Immature natural killer cell (primary cell): ENCODE measurements at regions not wholly inside any gene's neighbourhood (a gene's known extent, or its start where the extent isn't known, plus 50 kb on each side); places are given as distances from the start of the nearest gene placed in this dataset.
A peak's percentile ranks its signal among the peaks of the same experiment; 100 is the strongest.

Experiments
- DNase-seq, 3 donors: peaks; one replicate each; pipeline ENCODE4 v3.0.0; 2022; ENCODE audit warnings: mixed read lengths in 1 of 3
- H3K27ac Mint-ChIP-seq, 6 donors: one replicate each; pipeline ENCODE4 v1.8.0; 2020; ENCODE audit warnings: mixed read lengths in 6 of 6, mild to moderate bottlenecking in 5 of 6, inconsistent platforms in 4 of 6, moderate library complexity in 3 of 6
- H3K27me3 Mint-ChIP-seq, 3 donors: one replicate each; pipeline ENCODE4 v1.8.0; 2020 to 2021; ENCODE audit warnings: low read depth in 3 of 3, mild to moderate bottlenecking in 3 of 3, mixed read lengths in 3 of 3, moderate library complexity in 3 of 3, inconsistent platforms in 1 of 3
- H3K36me3 Mint-ChIP-seq, 3 donors: one replicate each; pipeline ENCODE4 v1.8.0; 2020; ENCODE audit warnings: mixed read lengths in 3 of 3, inconsistent platforms in 2 of 3, mild to moderate bottlenecking in 2 of 3
- H3K4me1 Mint-ChIP-seq, 2 donors: one replicate each; pipeline ENCODE4 v1.8.0; 2020; ENCODE audit warnings: inconsistent platforms in 2 of 2, mild to moderate bottlenecking in 2 of 2, mixed read lengths in 2 of 2, moderate library complexity in 1 of 2
- H3K4me3 Mint-ChIP-seq, 5 donors: one replicate each; pipeline ENCODE4 v1.8.0; 2020; ENCODE audit warnings: mild to moderate bottlenecking in 5 of 5, mixed read lengths in 5 of 5, inconsistent platforms in 3 of 5, moderate library complexity in 3 of 5
- H3K9me3 Mint-ChIP-seq, 6 donors: one replicate each; pipeline ENCODE4 v1.8.0; 2020; ENCODE audit warnings: mild to moderate bottlenecking in 6 of 6, mixed read lengths in 6 of 6, inconsistent platforms in 4 of 6, moderate library complexity in 3 of 6

DNA sequence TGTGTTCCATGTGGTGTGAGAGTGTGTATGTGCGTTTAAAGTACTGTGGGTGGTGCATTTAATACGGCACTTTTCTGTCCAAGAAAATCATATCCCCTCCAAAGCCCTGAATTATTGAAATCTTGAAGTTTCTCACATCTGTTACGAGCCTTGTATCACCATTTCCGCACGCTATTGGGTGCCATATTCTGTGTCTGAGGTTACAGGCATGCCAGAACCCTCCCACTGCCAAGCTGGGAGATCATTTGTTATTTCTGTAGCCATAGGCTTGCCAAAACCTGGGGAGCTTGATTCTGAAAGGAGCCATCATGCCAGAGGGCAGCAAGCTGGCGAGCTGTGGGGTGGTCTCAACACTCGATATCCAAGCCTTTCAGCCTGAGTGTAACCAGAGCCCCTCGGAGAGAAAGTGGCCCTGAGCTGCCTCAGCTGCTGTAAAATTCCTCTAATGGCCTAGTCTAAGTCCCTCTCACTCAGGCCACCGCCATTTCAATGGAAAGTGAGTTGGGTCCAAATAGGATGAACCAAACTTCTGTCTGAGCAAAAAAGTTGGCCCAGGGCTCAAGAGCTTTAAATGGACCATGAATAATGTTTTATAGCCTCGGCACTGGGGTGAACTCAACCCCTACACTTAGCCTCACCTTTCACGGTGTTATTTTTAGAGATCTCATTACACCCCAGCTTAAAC, 298.4 kb upstream of the DUSP10 start:
- Mint-ChIP-seq H3K27ac (no peak overlapping the region), H3K27me3 (peaks cover 0 to 2% (median under 1%) of the 10 kb centered on the region in 3 donors), H3K36me3 (no peaks in the 10 kb centered on the region), H3K9me3 (no peaks in the 10 kb centered on the region), H3K4me1 (peaks cover under 1% of the 10 kb centered on the region in 2 donors), H3K4me3 (no peak overlapping the region)
- no peak for DNase-seq

DNA sequence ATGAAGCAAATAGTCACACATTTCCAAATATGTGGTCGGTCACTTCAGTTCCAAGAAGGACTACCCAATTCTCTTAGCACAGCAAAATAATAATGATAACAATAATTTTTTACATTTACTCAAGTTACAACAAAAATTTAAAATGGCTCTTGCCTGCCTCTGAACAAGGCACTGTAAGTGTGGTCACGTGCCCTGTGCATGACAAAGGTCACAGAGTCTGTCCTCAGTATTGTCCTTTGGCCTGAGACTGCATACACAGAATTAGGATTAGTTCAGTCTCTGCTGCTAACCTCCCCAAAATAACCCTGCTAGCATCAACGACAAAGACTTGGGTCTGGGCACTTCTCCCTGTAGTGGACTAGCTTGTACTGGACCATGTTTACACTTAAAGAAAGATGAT, 297.1 kb upstream of the DUSP10 start:
- Mint-ChIP-seq H3K4me1 (no peaks in the 10 kb centered on the region), H3K36me3 (no peaks in the 10 kb centered on the region), H3K27me3 (peaks cover 0 to 4% (median 2%) of the 10 kb centered on the region in 3 donors), H3K27ac (no peak overlapping the region), H3K4me3 (no peak overlapping the region), H3K9me3 (no peaks in the 10 kb centered on the region)
- DNase-seq: no peak

DNA sequence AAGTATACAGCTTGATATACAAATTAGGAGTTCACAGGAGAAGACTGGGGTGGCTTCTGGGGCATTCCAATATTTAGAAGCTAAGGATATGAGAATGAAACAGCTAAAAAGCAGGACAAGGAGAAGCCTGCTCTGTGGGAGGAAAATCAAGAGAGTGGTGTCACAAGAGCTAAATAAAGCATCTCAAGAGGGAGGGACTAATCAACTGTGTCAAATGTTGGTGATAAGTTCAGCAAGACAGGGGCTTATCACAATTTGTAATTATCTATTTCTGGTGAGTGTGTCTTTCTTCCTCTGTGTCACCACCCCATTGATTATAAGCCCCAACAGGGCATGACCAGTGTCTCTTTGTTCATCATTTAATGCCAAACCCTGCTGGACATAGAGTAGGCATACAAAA, 295.8 kb upstream of the DUSP10 start:
- no peaks in the 10 kb centered on the region for H3K9me3 Mint-ChIP-seq
- H3K4me1 Mint-ChIP-seq: no peaks in the 10 kb centered on the region
- DNase-seq: no peak
- H3K27ac Mint-ChIP-seq: no peak overlapping the region
- no peak overlapping the region for H3K4me3 Mint-ChIP-seq
- no peaks in the 10 kb centered on the region for H3K36me3 Mint-ChIP-seq
- H3K27me3 Mint-ChIP-seq: peaks cover 2 to 4% (median 4%) of the 10 kb centered on the region in 3 donors

DNA sequence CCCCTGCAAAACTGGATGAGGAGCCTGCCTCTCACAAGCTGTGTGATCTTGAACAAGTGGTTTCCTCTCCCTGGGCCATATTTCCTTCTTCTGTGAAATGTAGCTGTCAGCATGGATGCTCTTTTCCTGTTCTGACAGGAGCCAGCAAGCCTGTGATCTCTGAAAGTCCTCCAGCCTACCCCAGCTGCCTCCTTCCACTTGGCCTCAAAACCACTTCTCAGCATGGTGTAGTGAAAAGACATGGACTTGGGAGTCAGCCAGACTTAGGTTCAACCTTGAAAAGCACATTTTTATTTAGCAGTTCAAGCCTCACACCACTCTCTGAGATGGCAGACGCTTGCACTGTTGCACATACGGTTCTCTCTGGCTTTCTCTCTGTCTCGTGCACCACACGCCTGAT, 292.9 kb upstream of the DUSP10 start:
- no peaks in the 10 kb centered on the region for H3K9me3 Mint-ChIP-seq
- peaks cover 2 to 4% (median 4%) of the 10 kb centered on the region in 3 donors for H3K27me3 Mint-ChIP-seq
- H3K4me1 Mint-ChIP-seq: no peaks in the 10 kb centered on the region

DNA sequence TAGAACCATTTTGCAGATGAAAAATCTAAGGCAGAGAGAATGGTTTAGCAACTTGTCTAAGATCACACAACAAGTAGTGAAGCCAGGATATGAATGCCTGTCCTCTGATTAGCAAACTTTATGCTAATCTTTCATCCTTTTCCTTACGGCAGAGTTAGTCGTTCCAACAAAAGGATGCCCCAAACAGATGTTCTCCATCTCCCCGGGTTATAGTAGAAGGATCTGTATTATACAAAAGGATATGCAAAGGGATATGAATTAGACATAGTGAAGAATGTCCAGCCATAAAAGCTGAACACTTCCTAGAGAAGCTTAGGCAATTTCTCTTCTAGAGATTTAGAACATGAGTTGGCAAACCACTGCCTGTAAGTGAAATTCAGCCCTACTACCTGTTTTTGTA, 291.6 kb upstream of the DUSP10 start:
- peaks cover 2 to 4% (median 2%) of the 10 kb centered on the region in 3 donors for H3K27me3 Mint-ChIP-seq
- no peak for DNase-seq
- no peak overlapping the region for H3K4me3 Mint-ChIP-seq
- H3K4me1 Mint-ChIP-seq: no peaks in the 10 kb centered on the region
- H3K27ac Mint-ChIP-seq: no peak overlapping the region
- no peaks in the 10 kb centered on the region for H3K36me3 Mint-ChIP-seq
- no peaks in the 10 kb centered on the region for H3K9me3 Mint-ChIP-seq

More for the DNA sequence above, 292.9 kb upstream of the DUSP10 start:
- no peak overlapping the region for H3K27ac Mint-ChIP-seq
- no peak for DNase-seq
- no peaks in the 10 kb centered on the region for H3K36me3 Mint-ChIP-seq
- H3K4me3 Mint-ChIP-seq: no peak overlapping the region

DNA sequence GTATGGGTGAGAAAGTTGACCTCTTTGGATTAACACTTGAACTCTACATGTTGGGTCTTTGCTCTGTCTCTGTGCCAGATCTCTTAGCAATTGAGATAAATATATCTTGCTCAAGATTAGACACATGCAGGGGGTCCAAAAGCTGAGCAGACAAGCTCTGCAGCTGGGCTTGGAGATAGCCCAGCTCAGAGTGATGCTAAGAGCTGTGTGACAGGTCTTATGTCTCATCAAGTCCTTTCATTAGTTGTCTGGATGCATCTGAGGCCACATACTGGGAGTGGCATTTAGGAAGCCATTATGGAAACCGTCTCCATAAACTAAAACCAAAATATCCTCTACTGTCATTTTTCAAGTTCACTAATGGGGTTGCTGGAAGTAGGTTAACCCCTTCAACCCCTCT, 289.4 kb upstream of the DUSP10 start:
- H3K4me3 Mint-ChIP-seq: no peak overlapping the region
- H3K4me1 Mint-ChIP-seq: no peaks in the 10 kb centered on the region
- no peak for DNase-seq
- no peaks in the 10 kb centered on the region for H3K9me3 Mint-ChIP-seq
- H3K27ac Mint-ChIP-seq: no peak overlapping the region
- H3K27me3 Mint-ChIP-seq: peaks cover 2 to 11% (median 2%) of the 10 kb centered on the region in 3 donors
- H3K36me3 Mint-ChIP-seq: peaks cover 0 to 3% (median 0%) of the 10 kb centered on the region in 3 donors

DNA sequence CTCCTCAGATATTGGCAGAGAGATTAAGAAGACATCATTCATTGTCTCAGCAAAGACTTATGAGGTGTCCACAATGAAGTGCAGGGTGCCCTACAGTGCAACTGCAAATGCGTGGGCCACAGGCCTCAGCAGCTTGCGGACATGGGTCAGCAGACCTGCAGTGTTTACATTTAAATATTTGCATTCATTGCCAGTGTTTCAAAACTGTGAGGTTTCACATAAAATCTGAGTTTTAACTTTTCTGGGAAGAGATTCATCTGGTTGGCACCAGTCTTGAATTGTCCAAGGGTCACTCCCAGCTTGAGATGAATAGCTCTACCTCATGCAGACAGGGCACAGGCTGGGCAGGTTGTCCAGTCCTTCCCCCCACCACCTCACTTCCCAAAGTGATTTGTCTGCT, 286.8 kb upstream of the DUSP10 start:
- DNase-seq: no peak
- no peak overlapping the region for H3K27ac Mint-ChIP-seq
- peaks cover 0 to 11% (median 0%) of the 10 kb centered on the region in 3 donors for H3K27me3 Mint-ChIP-seq
- no peaks in the 10 kb centered on the region for H3K4me1 Mint-ChIP-seq
- H3K36me3 Mint-ChIP-seq: peaks cover 0 to 3% (median 0%) of the 10 kb centered on the region in 3 donors
- no peaks in the 10 kb centered on the region for H3K9me3 Mint-ChIP-seq
- no peak overlapping the region for H3K4me3 Mint-ChIP-seq

DNA sequence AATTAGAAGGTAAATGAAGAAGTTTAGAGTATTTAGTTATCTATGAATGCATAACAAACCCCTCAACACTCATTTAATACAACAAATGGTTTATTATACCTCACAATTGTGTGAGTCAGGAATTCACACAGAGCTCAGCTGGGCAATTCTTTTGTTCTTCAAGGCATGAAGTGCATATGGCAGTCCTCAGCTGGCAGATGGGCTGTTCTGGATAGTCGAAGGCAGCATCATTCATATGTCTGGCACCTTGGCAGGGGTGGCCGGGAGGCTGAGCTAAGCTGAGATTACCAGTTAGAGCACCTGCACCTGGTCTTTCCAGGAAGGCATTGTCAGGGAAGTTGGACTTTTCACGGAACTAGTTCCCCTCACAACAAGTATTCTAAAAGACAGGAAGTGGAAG, 286.2 kb upstream of the DUSP10 start:
- Mint-ChIP-seq H3K9me3 (no peaks in the 10 kb centered on the region), H3K36me3 (peaks cover 0 to 3% (median 0%) of the 10 kb centered on the region in 3 donors), H3K27ac (no peak overlapping the region), H3K4me3 (no peak overlapping the region), H3K27me3 (peaks cover 0 to 11% (median 0%) of the 10 kb centered on the region in 3 donors), H3K4me1 (no peaks in the 10 kb centered on the region)
- no peak for DNase-seq

DNA sequence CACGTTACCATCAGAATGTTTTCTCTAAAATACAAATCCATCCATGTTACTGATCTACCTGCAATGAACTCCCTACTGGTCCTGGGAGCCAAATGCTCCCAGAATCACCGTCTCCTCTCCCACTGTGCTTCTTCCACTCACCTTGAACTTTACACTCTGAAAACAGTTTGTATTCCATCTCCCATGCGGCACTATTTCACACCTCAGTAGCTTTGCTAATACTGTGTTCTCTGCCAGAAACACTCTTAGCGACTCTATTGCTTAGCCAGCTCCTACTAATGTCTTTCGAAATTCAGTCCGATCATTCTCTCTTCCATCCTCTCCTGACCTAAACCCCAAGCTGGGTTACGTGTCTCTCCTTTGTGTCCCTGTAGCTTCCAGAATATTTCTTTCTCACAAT, 284.4 kb upstream of the DUSP10 start:
- Mint-ChIP-seq H3K27ac (no peak overlapping the region), H3K36me3 (peaks cover 0 to 3% (median 0%) of the 10 kb centered on the region in 3 donors), H3K27me3 (peaks cover 0 to 8% (median 0%) of the 10 kb centered on the region in 3 donors), H3K9me3 (no peaks in the 10 kb centered on the region), H3K4me1 (no peaks in the 10 kb centered on the region), H3K4me3 (no peak overlapping the region)
- DNase-seq: no peak

DNA sequence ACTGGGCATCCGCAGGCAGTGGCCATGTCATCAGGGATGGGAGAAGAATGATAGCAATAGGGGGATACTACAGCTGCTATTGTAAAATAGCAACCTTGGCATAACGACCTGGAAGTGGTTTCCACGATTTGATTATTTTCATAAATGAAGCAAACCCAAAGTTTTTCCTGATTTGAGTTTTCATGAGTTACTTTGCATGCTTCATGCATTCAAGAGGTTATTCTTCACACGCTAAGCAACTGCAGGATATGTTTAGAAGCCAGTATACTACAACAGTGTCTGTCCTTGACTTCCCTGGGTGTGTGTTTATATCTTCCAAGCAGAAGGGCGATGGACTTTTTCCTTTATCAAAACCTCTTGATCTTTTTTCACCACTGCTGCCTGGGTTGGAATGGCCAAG, 281.1 kb upstream of the DUSP10 start:
- peaks cover 0 to 3% (median 0%) of the 10 kb centered on the region in 3 donors for H3K36me3 Mint-ChIP-seq
- H3K27me3 Mint-ChIP-seq: peaks cover 0 to 8% (median 0%) of the 10 kb centered on the region in 3 donors
- no peak overlapping the region for H3K4me3 Mint-ChIP-seq
- DNase-seq: no peak
- H3K4me1 Mint-ChIP-seq: peaks cover 22 to 25% of the 10 kb centered on the region in 2 donors
- no peaks in the 10 kb centered on the region for H3K9me3 Mint-ChIP-seq
- no peak overlapping the region for H3K27ac Mint-ChIP-seq

DNA sequence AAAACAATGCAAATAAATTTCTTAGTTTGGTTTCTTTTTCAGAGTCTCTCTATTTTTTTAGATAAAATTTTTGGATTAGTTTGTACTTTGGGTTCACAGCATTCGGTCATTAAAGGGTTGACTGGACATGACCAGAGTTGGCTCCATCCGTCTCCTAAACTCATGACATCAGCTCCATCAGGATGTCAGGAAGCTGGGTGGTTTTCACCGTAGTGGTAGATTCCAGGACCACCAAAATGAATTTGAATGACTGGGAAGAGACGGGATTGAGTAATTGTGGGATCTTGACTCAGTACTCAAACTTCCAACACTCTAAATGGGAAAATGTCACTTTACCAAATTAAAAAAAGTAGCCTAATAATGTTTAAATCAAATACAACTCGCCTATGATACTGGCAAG, 279.2 kb upstream of the DUSP10 start:
- Mint-ChIP-seq H3K27me3 (no peaks in the 10 kb centered on the region), H3K9me3 (no peaks in the 10 kb centered on the region), H3K4me1 (peaks cover 22 to 25% of the 10 kb centered on the region in 2 donors), H3K36me3 (no peaks in the 10 kb centered on the region), H3K27ac (no peak overlapping the region), H3K4me3 (no peak overlapping the region)
- no peak for DNase-seq

DNA sequence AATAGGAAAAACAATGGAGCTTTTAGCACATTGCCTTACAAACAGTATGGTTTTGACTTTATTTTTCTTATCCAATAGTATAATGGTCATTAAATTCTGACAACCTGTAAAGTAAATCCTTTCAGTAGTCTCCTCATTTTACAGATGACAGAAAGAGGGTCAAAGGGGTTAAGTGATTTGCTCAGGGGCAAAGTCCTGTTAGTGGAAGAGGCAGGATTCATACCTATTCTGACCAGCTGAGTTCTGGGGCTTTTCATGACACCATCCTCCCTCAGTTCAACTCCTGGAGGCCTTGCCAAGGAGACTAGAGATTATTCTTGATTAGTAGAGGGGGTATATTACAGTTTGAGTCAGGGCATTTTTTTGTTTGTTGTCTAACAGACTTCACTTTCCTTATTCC, 278.7 kb upstream of the DUSP10 start:
- H3K27me3 Mint-ChIP-seq: no peaks in the 10 kb centered on the region
- peak overlapping the region in 2 of 6 donors; percentile 14 to 38 for H3K27ac Mint-ChIP-seq
- DNase-seq: no peak
- H3K9me3 Mint-ChIP-seq: no peaks in the 10 kb centered on the region
- H3K36me3 Mint-ChIP-seq: no peaks in the 10 kb centered on the region
- H3K4me3 Mint-ChIP-seq: peak overlapping the region in 1 of 5 donors; percentile 14
- H3K4me1 Mint-ChIP-seq: peaks cover 22 to 25% of the 10 kb centered on the region in 2 donors

DNA sequence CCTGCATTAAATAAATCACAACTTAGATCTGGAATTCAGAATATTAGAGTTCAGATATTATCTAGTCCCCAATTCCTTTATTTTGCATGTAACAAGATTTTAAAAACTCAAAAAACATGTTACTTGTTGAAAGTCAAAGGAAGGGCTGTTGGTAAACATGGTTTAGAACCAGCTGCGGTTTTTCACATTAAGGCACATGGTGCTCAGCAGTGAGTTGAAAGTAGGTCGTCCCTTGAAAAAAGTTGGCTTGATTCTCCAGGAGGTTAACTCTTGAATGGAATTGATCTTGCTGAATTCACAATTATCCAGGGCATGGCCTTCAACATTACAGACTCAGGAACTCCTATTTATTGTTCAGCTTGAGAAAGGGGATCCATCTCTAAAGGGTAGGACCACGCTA, 277.1 kb upstream of the DUSP10 start:
- Mint-ChIP-seq H3K9me3 (no peaks in the 10 kb centered on the region), H3K27ac (peak overlapping the region in 3 of 6 donors; percentile 5 to 65 (median 57)), H3K4me1 (peaks cover 22 to 25% of the 10 kb centered on the region in 2 donors), H3K4me3 (peak overlapping the region; percentile 7 to 43 (median 14)), H3K27me3 (no peaks in the 10 kb centered on the region), H3K36me3 (no peaks in the 10 kb centered on the region)
- DNase-seq: peak in 1 of 3 donors; percentile 19

DNA sequence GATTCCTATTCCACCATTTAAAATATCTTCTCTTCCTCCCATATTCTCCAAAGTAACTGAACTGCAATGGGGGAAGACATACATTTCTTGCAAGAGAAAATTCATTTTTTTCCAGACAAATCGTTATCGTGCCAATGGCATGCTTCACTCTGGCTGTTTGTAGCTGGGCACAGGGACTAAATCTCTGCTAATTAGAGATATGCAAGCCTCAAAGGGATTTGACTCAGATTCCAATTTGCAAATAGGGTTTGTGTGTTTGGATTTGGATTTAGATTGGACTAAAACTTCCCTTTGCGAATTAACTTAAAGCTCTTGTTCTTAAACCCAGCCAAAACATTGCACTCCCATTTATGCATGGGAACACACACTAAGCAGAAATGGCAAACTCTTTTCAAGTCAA, 276.2 kb upstream of the DUSP10 start:
- no peaks in the 10 kb centered on the region for H3K36me3 Mint-ChIP-seq
- no peaks in the 10 kb centered on the region for H3K9me3 Mint-ChIP-seq
- no peak for DNase-seq
- peaks cover 22 to 25% of the 10 kb centered on the region in 2 donors for H3K4me1 Mint-ChIP-seq
- H3K27me3 Mint-ChIP-seq: peaks cover 0 to 4% (median 0%) of the 10 kb centered on the region in 3 donors
- H3K27ac Mint-ChIP-seq: no peak overlapping the region
- no peak overlapping the region for H3K4me3 Mint-ChIP-seq

DNA sequence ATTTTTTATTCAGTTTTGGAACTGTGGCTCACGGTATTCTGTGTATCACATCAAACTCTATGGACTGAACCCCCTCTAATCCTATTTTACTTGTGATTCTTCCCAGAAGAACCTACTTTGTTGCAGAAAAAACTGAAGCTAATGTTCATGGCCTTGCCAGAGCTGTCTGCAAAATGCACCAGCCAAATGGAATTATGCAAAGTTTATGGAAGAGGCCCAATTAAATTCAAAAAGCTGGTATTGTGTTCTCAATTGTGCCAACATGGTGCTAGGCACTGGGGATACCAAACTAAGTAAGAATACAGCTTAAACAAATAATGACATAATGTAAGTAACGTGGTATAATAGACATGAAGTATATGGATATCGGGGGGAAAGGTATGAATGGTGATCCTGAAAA, 273.8 kb upstream of the DUSP10 start:
- Mint-ChIP-seq H3K9me3 (no peaks in the 10 kb centered on the region), H3K4me3 (no peak overlapping the region), H3K4me1 (peaks cover 21 to 25% of the 10 kb centered on the region in 2 donors), H3K27ac (no peak overlapping the region), H3K36me3 (no peaks in the 10 kb centered on the region), H3K27me3 (peaks cover 0 to 4% (median 0%) of the 10 kb centered on the region in 3 donors)
- no peak for DNase-seq
